Right lobe of liver (tissue), 4 donors: ENCODE measurements at regions not wholly inside any gene's neighbourhood (a gene's known extent, or its start where the extent isn't known, plus 50 kb on each side); places are given as distances from the start of the nearest gene placed in this dataset.

Experiments used
- CTCF ChIP-seq, 4 donors: fragments of 200-600 bp in 3 of 4; fragments of 450-650 bp in 1 of 4; IDR thresholded peaks; one replicate each; pipeline versions ENCODE4 v1.5.1 to v1.8.0; 2016 to 2022; ENCODE audit warnings: antibody characterized with exemption in 4 of 4, mild to moderate bottlenecking in 2 of 4
- POLR2A ChIP-seq: fragments of 450-650 bp; IDR thresholded peaks from one replicate; pipeline ENCODE4 v1.6.1; 2017; ENCODE audit warnings: antibody characterized with exemption, mild to moderate bottlenecking
- donor health status: DM: no; HTN: no; CAD: no.
- donor health status: DM: no; HTN: no; CAD: no.
- donor health status: DM: no; HTN: yes; CAD: no.

GRCh38 chr3:83523470-83524073 is 1435.2 kb upstream of the CADM2 start:
- peak; percentile 51 to 71 (median 55) for TF ChIP-seq CTCF (IDR thresholded peaks at IDR 0.05)
- TF ChIP-seq POLR2A = no peak
